ENCODE measurements at regions not wholly inside any gene's neighbourhood (a gene's known extent, or its start where the extent isn't known, plus 50 kb on each side); places are given as distances from the start of the nearest gene placed in this dataset.

- ChIA-PET POLR2A (no interaction called here), CTCF (interaction anchor here (1.3 to 1.9 kb wide), 3 partner anchors 8 to 218 kb away, joined by 4 to 6 read pairs (median 4); no protein-coding TSS in a partner anchor)
- no peaks in the 10 kb centered on the region for H3K36me3 ChIP-seq (ENCODE audit: control insufficient read depth in 2 of 2, insufficient read depth in 1 of 2, low read length in 2 of 2)
- 0 out of 2 replicates have a peak, but pooled peaks cover 2% of the 10 kb centered on the region for H3K4me1 ChIP-seq (ENCODE audit: control insufficient read depth, insufficient read depth, low read length)
- TF ChIP-seq MEIS1 (CRISPR knock-in tag; IDR thresholded peaks at IDR 0.05; ENCODE audit: borderline replicate concordance) (0 out of 2 replicates have a peak, but pooled peaks have one; percentile 30), ZBTB10 (tag by site-specific recombination; IDR thresholded peaks at IDR 0.05) (no peak), ZNF2 (tag by site-specific recombination; IDR thresholded peaks at IDR 0.05) (no peak)
- H3K27ac ChIP-seq (ENCODE audit: extremely low read depth, low read depth, low read length) = no peak overlapping the region
- H3K4me3 ChIP-seq (ENCODE audit: low read depth, low read length) = no peak overlapping the region
- no peaks in the 10 kb centered on the region for H3K9me3 ChIP-seq (ENCODE audit: control insufficient read depth, insufficient read depth, low read depth, low read length)
These were observed 208.1 kb upstream of the S1PR3 start for GRCh38 chr9:88782931-88783710.

- CTCF ChIA-PET = interaction anchor here (1.3 kb wide), 1 partner anchor 24 kb away, joined by 6 read pairs; no protein-coding TSS in a partner anchor
- POLR2A ChIA-PET = no interaction called here
- no peak overlapping the region for H3K27ac ChIP-seq (ENCODE audit: extremely low read depth, low read depth, low read length)
These were observed 207.6 kb upstream of the S1PR3 start for GRCh38 chr9:88783711-88784083.

More at GRCh38 chr9:88783711-88784083, 207.6 kb upstream of the S1PR3 start:
- TF ChIP-seq ZNF19 (tag by site-specific recombination; IDR thresholded peaks at IDR 0.05; ENCODE audit: low read depth) = no peak
- no peak for TF ChIP-seq ZNF843 (tag by site-specific recombination; IDR thresholded peaks at IDR 0.05)
- TF ChIP-seq ZNF792 (tag by site-specific recombination; IDR thresholded peaks at IDR 0.05) = no peak
- TF ChIP-seq PRDM2 (tag by site-specific recombination; IDR thresholded peaks at IDR 0.05; ENCODE audit: borderline replicate concordance) = no peak
- no peak for TF ChIP-seq ZNF146 (tag by site-specific recombination; IDR thresholded peaks at IDR 0.05)
- no peak for TF ChIP-seq ZNF133 (tag by site-specific recombination; IDR thresholded peaks at IDR 0.05)
- TF ChIP-seq ZNF747 (tag by site-specific recombination; IDR thresholded peaks at IDR 0.05) = no peak
- TF ChIP-seq KLF17 (tag by site-specific recombination; IDR thresholded peaks at IDR 0.05) = no peak
- TF ChIP-seq ZNF311 (tag by site-specific recombination; IDR thresholded peaks at IDR 0.05; ENCODE audit: borderline replicate concordance) = no peak
- no peak for TF ChIP-seq ZNF112 (tag by site-specific recombination; IDR thresholded peaks at IDR 0.05)
- no peak for TF ChIP-seq ZNF138 (tag by site-specific recombination; IDR thresholded peaks at IDR 0.05; ENCODE audit: borderline replicate concordance)
- TF ChIP-seq ZNF600 (tag by site-specific recombination; IDR thresholded peaks at IDR 0.05) = no peak
- TF ChIP-seq ZSCAN30 (tag by site-specific recombination; IDR thresholded peaks at IDR 0.05) = no peak
- TF ChIP-seq ZNF248 (tag by site-specific recombination; IDR thresholded peaks at IDR 0.05) = no peak
- no peak for TF ChIP-seq REPIN1 (tag by site-specific recombination; IDR thresholded peaks at IDR 0.05; ENCODE audit: low read depth)
- TF ChIP-seq OVOL3 (tag by site-specific recombination; IDR thresholded peaks at IDR 0.05) = no peak
- TF ChIP-seq ZNF777 (tag by site-specific recombination; IDR thresholded peaks at IDR 0.05; ENCODE audit: borderline replicate concordance) = no peak
- Histone ChIP-seq H3K36me3 (ENCODE audit: control insufficient read depth in 2 of 2, insufficient read depth in 1 of 2, low read length in 2 of 2) (no peaks in the 10 kb centered on the region), H3K4me1 (ENCODE audit: control insufficient read depth, insufficient read depth, low read length) (0 out of 2 replicates have a peak, but pooled peaks cover 2% of the 10 kb centered on the region), H3K9me3 (ENCODE audit: control insufficient read depth, insufficient read depth, low read depth, low read length) (no peaks in the 10 kb centered on the region), H3K4me3 (ENCODE audit: low read depth, low read length) (no peak overlapping the region)
